MCF 10A (cell line): ENCODE measurements at regions not wholly inside any gene's neighbourhood (a gene's known extent, or its start where the extent isn't known, plus 50 kb on each side); places are given as distances from the start of the nearest gene placed in this dataset.
"Not testable (repeated sequence)": the region's sequence is repeated elsewhere in the genome, so short reads cannot be mapped to it uniquely, and the experiment has no call there.

Source experiments
- BruUV-seq: library from RNA; stranded (reverse); fragments of 400-500 nt; replicated peaks from 2 replicates; lab custom pipeline; 2021; lab: Mats Ljungman, UMichigan
- CTCF ChIA-PET: fragments of 300-600 bp; sonication (Branson Sonifier 250); formaldehyde crosslinking; extraction: SDS; loops from one replicate; lab custom pipeline; 2021; ENCODE audit warnings: antibody characterized with exemption, inconsistent platforms; lab: Yijun Ruan, JAX
- POLR2A ChIA-PET: fragments of 300-600, 350-650 bp; sonication (Branson Sonifier 250); formaldehyde crosslinking; extraction: SDS; loops from one replicate; lab custom pipeline; 2020; ENCODE audit warnings: antibody characterized with exemption, inconsistent platforms; lab: Yijun Ruan, JAX
- DNase-seq: peaks from one replicate; pipeline ENCODE4 v3.0.0-alpha.2; 2018; ENCODE audit not compliant: unreplicated experiment
- H3K27ac Mint-ChIP-seq: one replicate; pipeline ENCODE4 v1.8.0; 2022; ENCODE audit warnings: mild to moderate bottlenecking, low read depth, mixed read lengths; ENCODE audit not compliant: unreplicated experiment
- H3K27me3 Mint-ChIP-seq: one replicate; pipeline ENCODE4 v1.8.0; 2022; ENCODE audit warnings: mixed read lengths; ENCODE audit not compliant: insufficient read depth, unreplicated experiment
- H3K36me3 Mint-ChIP-seq: one replicate; pipeline ENCODE4 v1.8.0; 2022; ENCODE audit warnings: mild to moderate bottlenecking, moderate library complexity, mixed read lengths; ENCODE audit not compliant: insufficient read depth, unreplicated experiment
- H3K4me1 Mint-ChIP-seq: one replicate; pipeline ENCODE4 v1.8.0; 2022; ENCODE audit warnings: mixed read lengths; ENCODE audit not compliant: insufficient read depth, unreplicated experiment
- H3K4me3 Mint-ChIP-seq: one replicate; pipeline ENCODE4 v1.8.0; 2022; ENCODE audit warnings: mild to moderate bottlenecking, moderate library complexity, mixed read lengths; ENCODE audit not compliant: unreplicated experiment
- H3K9me3 Mint-ChIP-seq: one replicate; pipeline ENCODE4 v1.8.0; 2022; ENCODE audit warnings: mixed read lengths; ENCODE audit not compliant: unreplicated experiment
- CTCF ChIP-seq: fragments of 200-600 bp; IDR thresholded peaks from one replicate; pipeline ENCODE4 v1.8.0; 2022; ENCODE audit warnings: antibody characterized with exemption, mild to moderate bottlenecking; ENCODE audit not compliant: unreplicated experiment
- intact Hi-C: fragments of 100-400 bp; cut with micrococcal nuclease; formaldehyde crosslinking; loops from 2 replicates; pipeline ENCODE4 v1.14.1; 2022

GRCh38 chr6:105859457-105859856 lies 226.7 kb upstream of the PRDM1 start:
- TF ChIP-seq CTCF = no peak
- Mint-ChIP-seq H3K27me3 (no peaks in the 10 kb centered on the region), H3K4me3 (no peak overlapping the region), H3K36me3 (no peaks in the 10 kb centered on the region), H3K27ac (no peak overlapping the region), H3K4me1 (no peaks in the 10 kb centered on the region), H3K9me3 (peaks cover under 1% of the 10 kb centered on the region)
- BruUV-seq = no TSS peak
- POLR2A ChIA-PET = no interaction called here
- intact Hi-C loops = no loop called here
- DNase-seq = no peak
- CTCF ChIA-PET = no interaction called here

GRCh38 chr6:105858639-105859038 lies 227.5 kb upstream of the PRDM1 start:
- H3K9me3 Mint-ChIP-seq, H3K27me3 Mint-ChIP-seq, DNase-seq, H3K4me3 Mint-ChIP-seq, H3K4me1 Mint-ChIP-seq, POLR2A ChIA-PET, intact Hi-C loops, BruUV-seq, H3K27ac Mint-ChIP-seq, H3K36me3 Mint-ChIP-seq: not testable (repeated sequence)
- CTCF ChIA-PET = interaction anchor here (0.6 kb wide), 1 partner anchor 429 kb away, joined by 6 read pairs; no protein-coding TSS in a partner anchor

- TF ChIP-seq CTCF = no peak
- no peak overlapping the region for H3K27ac Mint-ChIP-seq
- no TSS peak for BruUV-seq
- no peaks in the 10 kb centered on the region for H3K27me3 Mint-ChIP-seq
- no peak for DNase-seq
- H3K36me3 Mint-ChIP-seq = no peaks in the 10 kb centered on the region
- intact Hi-C loops = no loop called here
- ChIA-PET CTCF (no interaction called here), POLR2A (interaction anchor here (0.7 kb wide), 1 partner anchor 31 kb away, joined by 4 read pairs; no protein-coding TSS in a partner anchor)
- no peak overlapping the region for H3K4me3 Mint-ChIP-seq
- H3K4me1 Mint-ChIP-seq = no peaks in the 10 kb centered on the region
- no peaks in the 10 kb centered on the region for H3K9me3 Mint-ChIP-seq
Observed at GRCh38 chr6:105855433-105855832, 230.7 kb upstream of the PRDM1 start.

DNA sequence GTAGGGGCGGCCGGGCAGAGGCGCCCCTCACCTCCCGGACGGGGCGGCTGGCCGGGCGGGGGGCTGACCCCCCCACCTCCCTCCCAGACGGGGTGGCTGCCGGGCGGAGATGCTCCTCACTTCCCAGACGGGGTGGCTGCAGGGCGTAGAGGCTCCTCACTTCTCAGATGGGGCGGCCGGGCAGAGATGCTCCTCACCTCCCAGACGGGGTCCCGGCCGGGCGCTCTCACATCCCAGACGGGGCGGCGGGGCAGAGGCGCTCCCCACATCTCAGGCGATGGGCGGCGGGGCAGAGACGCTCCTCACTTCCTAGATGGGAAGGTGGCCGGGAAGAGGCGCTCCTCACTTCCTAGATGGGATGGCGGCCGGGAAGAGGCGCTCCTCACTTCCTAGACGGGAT lies 232.2 kb upstream of the PRDM1 start:
- H3K27ac Mint-ChIP-seq, H3K36me3 Mint-ChIP-seq, H3K4me1 Mint-ChIP-seq, CTCF ChIA-PET, H3K4me3 Mint-ChIP-seq, intact Hi-C loops, DNase-seq, H3K27me3 Mint-ChIP-seq, BruUV-seq, POLR2A ChIA-PET, H3K9me3 Mint-ChIP-seq: not testable (repeated sequence)

- no peak overlapping the region for H3K27ac Mint-ChIP-seq
- no peaks in the 10 kb centered on the region for H3K4me1 Mint-ChIP-seq
- POLR2A ChIA-PET = no interaction called here
- no peak overlapping the region for H3K4me3 Mint-ChIP-seq
- no peaks in the 10 kb centered on the region for H3K9me3 Mint-ChIP-seq
- CTCF ChIA-PET = no interaction called here
- TF ChIP-seq CTCF = no peak
- intact Hi-C loops = no loop called here
- no TSS peak for BruUV-seq
- no peaks in the 10 kb centered on the region for H3K36me3 Mint-ChIP-seq
- no peaks in the 10 kb centered on the region for H3K27me3 Mint-ChIP-seq
- no peak for DNase-seq
Observed at GRCh38 chr6:105851606-105852005, 234.5 kb upstream of the PRDM1 start.
